ENCODE measurements at regions not wholly inside any gene's neighbourhood (a gene's known extent, or its start where the extent isn't known, plus 50 kb on each side); places are given as distances from the start of the nearest gene placed in this dataset.

- TF ChIP-seq CTCF (IDR thresholded peaks at IDR 0.05), result no peak
- TF ChIP-seq POLR2A (IDR thresholded peaks at IDR 0.05), result no peak
Measured at GRCh38 chr16:85365120-85365519, 248.0 kb upstream of the GSE1 start.
